GM12878 (cell line): ENCODE measurements at regions not wholly inside any gene's neighbourhood (a gene's known extent, or its start where the extent isn't known, plus 50 kb on each side); places are given as distances from the start of the nearest gene placed in this dataset.

ENCODE experiments used
- ATAC-seq: fragments of 200-7000 bp; cut with Tn5 transposase; 3 replicates; pipeline ENCODE4 v1.9.1; 2020; ENCODE audit warnings: mild to moderate bottlenecking, moderate library complexity
- BruUV-seq: library from RNA; stranded (reverse); fragments of 400-500 nt; replicated peaks from 2 replicates; lab custom pipeline; 2021; lab: Mats Ljungman, UMichigan
- CTCF ChIA-PET: fragments of 300-600 bp; sonication (Branson Sonifier 250); formaldehyde crosslinking; extraction: SDS; loops from one replicate; lab custom pipeline; 2021; ENCODE audit warnings: inconsistent platforms; lab: Yijun Ruan, JAX
- POLR2A ChIA-PET: fragments of 350-600 bp; formaldehyde crosslinking; extraction: SDS; loops from one replicate; lab custom pipeline; 2021; ENCODE audit warnings: inconsistent platforms; lab: Charles Lee
- RAD21 ChIA-PET: fragments of 300-600 bp; sonication (Branson Sonifier 250); formaldehyde crosslinking; loops from one replicate; lab custom pipeline; 2023; ENCODE audit warnings: antibody characterized with exemption; ENCODE audit not compliant: unreplicated experiment; lab: Charles Lee
- SMC1A ChIA-PET: fragments of 300-600 bp; sonication (Branson Sonifier 250); formaldehyde crosslinking; loops from one replicate; lab custom pipeline; 2023; ENCODE audit not compliant: unreplicated experiment, uncharacterized antibody; lab: Charles Lee
- DNase-seq: peaks from one replicate; pipeline ENCODE4 v3.0.0-alpha.2; 2011; ENCODE audit warnings: low read depth, low spot score
- FAIRE-seq: peaks from 3 replicates; lab custom pipeline; 2011; peaks lifted over from hg19 to GRCh38; lab: Jason Lieb, UNC
- H2AFZ ChIP-seq: 2 replicates; pipeline ENCODE4 v1.6.0; 2011; ENCODE audit warnings: low read depth, low read length, control low read depth; ENCODE audit not compliant: control insufficient read depth
- H3K27ac ChIP-seq: 2 replicates; pipeline ENCODE4 v1.5.1; 2011; ENCODE audit warnings: control low read depth; ENCODE audit not compliant: control insufficient read depth, insufficient read depth
- H3K27me3 ChIP-seq, 2 experiments: replicated peaks in 1 of 2; 2 replicates each; pipeline versions ENCODE4 v1.6.0 to v1.6.1; 2011; ENCODE audit warnings: low read length in 1 of 2; ENCODE audit not compliant: control insufficient read depth in 2 of 2, insufficient read depth in 2 of 2
- H3K36me3 ChIP-seq, 2 experiments: 2 replicates each; pipeline ENCODE4 v1.5.1; 2011; ENCODE audit warnings: low read length in 1 of 2; ENCODE audit not compliant: control insufficient read depth in 2 of 2, insufficient read depth in 2 of 2
- H3K4me1 ChIP-seq: 2 replicates; pipeline ENCODE4 v1.6.1; 2011; ENCODE audit warnings: mild to moderate bottlenecking, low read length, moderate library complexity, mixed read lengths; ENCODE audit not compliant: control insufficient read depth, insufficient read depth
- H3K4me2 ChIP-seq: 2 replicates; pipeline ENCODE4 v1.6.0; 2011; ENCODE audit warnings: control low read depth; ENCODE audit not compliant: control insufficient read depth, insufficient read depth
- H3K4me3 ChIP-seq: fragments of 200-600 bp; sonication (generic); 2 replicates; pipeline ENCODE4 v1.5.1; 2016
- H3K79me2 ChIP-seq: 2 replicates; pipeline ENCODE4 v1.6.0; 2011; ENCODE audit warnings: low read length; ENCODE audit not compliant: control insufficient read depth, insufficient read depth
- H3K9ac ChIP-seq: 2 replicates; pipeline ENCODE4 v1.8.0; 2011; ENCODE audit warnings: low read length, control low read depth, mixed read lengths; ENCODE audit not compliant: control insufficient read depth, insufficient read depth
- H3K9me3 ChIP-seq: replicated peaks from 3 replicates; pipeline ENCODE4 v1.5.1; 2011; ENCODE audit warnings: mild to moderate bottlenecking, low read length; ENCODE audit not compliant: control insufficient read depth, insufficient read depth
- H4K20me1 ChIP-seq: 2 replicates; pipeline ENCODE4 v1.6.0; 2011; ENCODE audit not compliant: control insufficient read depth, insufficient read depth
- CTCF ChIP-seq, 3 experiments: IDR thresholded peaks in 2 of 3; conservative IDR thresholded peaks in 1 of 3; 2 replicates each; pipeline ENCODE4 v1.5.1; 2011; ENCODE audit warnings: low read depth in 3 of 3, low read length in 3 of 3, mild to moderate bottlenecking in 3 of 3, control low read depth in 2 of 3, moderate library complexity in 2 of 3, inconsistent platforms in 1 of 3, mixed read lengths in 1 of 3; ENCODE audit not compliant: control insufficient read depth in 2 of 3, insufficient read depth in 1 of 3; ENCODE audit errors: extremely low read depth in 1 of 3
- CUX1 ChIP-seq: IDR thresholded peaks from 2 replicates; pipeline ENCODE4 v1.6.1; 2012; ENCODE audit warnings: improper control_type of control experiment, low read depth, low read length; ENCODE audit not compliant: insufficient replicate concordance
- LARP7 ChIP-seq: fragments of 450-650 bp; IDR thresholded peaks from 2 replicates; pipeline ENCODE4 v1.6.1; 2017; ENCODE audit warnings: mild to moderate bottlenecking
- RAD21 ChIP-seq: IDR thresholded peaks from 2 replicates; pipeline ENCODE4 v1.6.1; 2011; ENCODE audit warnings: mild to moderate bottlenecking, low read depth, low read length, moderate library complexity; ENCODE audit not compliant: insufficient read depth
- RFX5 ChIP-seq: IDR thresholded peaks from 2 replicates; pipeline ENCODE4 v1.6.1; 2011; ENCODE audit warnings: low read depth, low read length, improper control_type of control experiment
- RUNX3 ChIP-seq: IDR thresholded peaks from 2 replicates; pipeline ENCODE4 v1.6.1; 2012; ENCODE audit warnings: low read length, inconsistent platforms
- SMC3 ChIP-seq: IDR thresholded peaks from 2 replicates; pipeline ENCODE4 v1.6.1; 2011; ENCODE audit warnings: low read length, improper control_type of control experiment, borderline replicate concordance
- SPI1 ChIP-seq: IDR thresholded peaks from 2 replicates; pipeline ENCODE4 v1.6.1; 2011; ENCODE audit warnings: low read depth, mild to moderate bottlenecking, low read length, moderate library complexity, borderline replicate concordance; ENCODE audit not compliant: insufficient read depth
- TCF3 ChIP-seq: IDR thresholded peaks from 2 replicates; pipeline ENCODE4 v1.6.1; 2012; ENCODE audit warnings: low read depth, mild to moderate bottlenecking, low read length, borderline replicate concordance; ENCODE audit not compliant: insufficient read depth
- YY1 ChIP-seq: IDR thresholded peaks from 2 replicates; pipeline ENCODE4 v1.6.1; 2011; ENCODE audit warnings: low read depth, mild to moderate bottlenecking, low read length
- WGBS: methylation state at CpG from one replicate; pipeline ENCODE4 v1.1.6; 2016; ENCODE audit warnings: low lambda C conversion rate; ENCODE audit not compliant: insufficient replicate concordance, insufficient coverage; ENCODE audit errors: missing lambda C conversion rate; 5-methylcytosine and 5-hydroxymethylcytosine counted together
- in situ Hi-C: fragments of 300-500 bp; cut with MboI; formaldehyde crosslinking; loops from 9 replicates; pipeline ENCODE4 v1.14.3; 2018; ENCODE audit warnings: mixed read lengths
- intact Hi-C: fragments of 100-400 bp; cut with micrococcal nuclease; formaldehyde crosslinking; loops from one replicate; pipeline ENCODE4 v1.14.2; 2022; ENCODE audit not compliant: unreplicated experiment

- POLR2A ChIA-PET, result no interaction called here
- RAD21 ChIA-PET, result interaction anchor here (0.7 to 2.7 kb wide), 4 partner anchors 19 to 290 kb away, joined by 3 to 14 read pairs (median 3); no protein-coding TSS in a partner anchor
- Histone ChIP-seq H3K9ac (no peak overlapping the region), H4K20me1 (no peaks in the 10 kb centered on the region), H3K27me3 (no peaks in the 10 kb centered on the region), H3K36me3 (no peaks in the 10 kb centered on the region), H3K4me1 (no peaks in the 10 kb centered on the region), H2AFZ (no peak overlapping the region), H3K9me3 (no peaks in the 10 kb centered on the region), H3K4me3 (no peak overlapping the region), H3K79me2 (no peaks in the 10 kb centered on the region), H3K27ac (no peak overlapping the region), H3K4me2 (no peak overlapping the region)
- no TSS peak for BruUV-seq
- SMC1A ChIA-PET, result interaction anchor here (0.8 to 2.6 kb wide), 5 partner anchors 20 to 292 kb away, joined by 3 to 18 read pairs (median 3); no protein-coding TSS in a partner anchor
- ATAC-seq (peak; percentile 97), FAIRE-seq (peak; percentile 57), DNase-seq (no peak)
- TF ChIP-seq RAD21 (peak; percentile 46), RUNX3 (0 out of 2 replicates have a peak, but pooled peaks have one; percentile 36), CTCF (IDR thresholded peaks at IDR 0.05 in 2 of 3, conservative IDR thresholded peaks at IDR 0.05 in 1 of 3; ENCODE audit: control insufficient read depth in 2 of 3, extremely low read depth in 1 of 3, insufficient read depth in 1 of 3, low read depth in 3 of 3, low read length in 3 of 3) (peak; percentile 82 to 94 (median 89)), SPI1 (peak; percentile 41; the same call in 1 of the 2 replicates), CUX1 (no peak), YY1 (0 out of 2 replicates have a peak, but pooled peaks have one; percentile 34), SMC3 (peak; percentile 90), RFX5 (no peak), TCF3 (no peak), LARP7 (no peak)
- in situ Hi-C loops, result loop anchor here (5.0 kb wide), 1 partner anchor 292 kb away; no protein-coding TSS in a partner anchor
- intact Hi-C loops, result loop anchor here (1.0 kb wide), 1 partner anchor 290 kb away; no protein-coding TSS in a partner anchor
- CTCF ChIA-PET, result interaction anchor here (0.6 to 5.3 kb wide), 15 partner anchors 10 to 1568 kb away, joined by 3 to 33 read pairs (median 4); no protein-coding TSS in a partner anchor
- 24% methylated on average over 11 of the region's 11 CpGs for WGBS
Observed at GRCh38 chr11:122215244-122215992, 99.4 kb upstream of the BLID start.
